HG03066 (cell line): ENCODE measurements at regions not wholly inside any gene's neighbourhood (a gene's known extent, or its start where the extent isn't known, plus 50 kb on each side); places are given as distances from the start of the nearest gene placed in this dataset.
"Not testable (repeated sequence)": the region's sequence is repeated elsewhere in the genome, so short reads cannot be mapped to it uniquely, and the experiment has no call there.

ENCODE experiments used
- ATAC-seq: cut with Tn5 transposase; IDR thresholded peaks from one replicate; pipeline ENCODE4 v1.9.1; 2021; ENCODE audit warnings: low read depth; ENCODE audit not compliant: unreplicated experiment

DNA sequence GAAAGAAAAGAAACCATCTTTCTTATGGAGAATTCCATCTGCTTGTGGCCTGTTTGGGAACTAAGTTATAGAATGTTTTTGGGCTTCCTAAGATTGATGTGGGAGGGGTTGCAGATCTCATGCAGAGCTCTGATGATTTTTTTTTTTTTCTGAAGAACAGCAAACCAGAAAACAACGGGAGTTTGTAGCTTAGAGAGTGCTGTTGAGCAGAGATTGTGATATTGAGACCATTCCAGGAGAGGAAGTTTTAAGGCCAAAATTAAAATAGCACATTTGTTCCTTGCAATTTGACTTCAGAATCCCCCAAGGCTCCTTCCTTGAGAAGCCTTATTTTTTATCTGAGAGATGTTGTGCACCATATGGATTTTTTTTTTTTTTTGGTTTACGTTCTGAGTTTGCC lies 159.5 kb upstream of the NRP1 start:
- ATAC-seq = no peak

GRCh38 chr10:33493497-33493896 lies 159.0 kb upstream of the NRP1 start:
- ATAC-seq = no peak

GRCh38 chr10:33492701-33493345 lies 158.4 kb upstream of the NRP1 start:
- ATAC-seq = no peak

GRCh38 chr10:33489501-33490176 lies 155.2 kb upstream of the NRP1 start:
- no peak for ATAC-seq

- no peak for ATAC-seq
Measured at GRCh38 chr10:33487014-33487776, 152.7 kb upstream of the NRP1 start.

DNA sequence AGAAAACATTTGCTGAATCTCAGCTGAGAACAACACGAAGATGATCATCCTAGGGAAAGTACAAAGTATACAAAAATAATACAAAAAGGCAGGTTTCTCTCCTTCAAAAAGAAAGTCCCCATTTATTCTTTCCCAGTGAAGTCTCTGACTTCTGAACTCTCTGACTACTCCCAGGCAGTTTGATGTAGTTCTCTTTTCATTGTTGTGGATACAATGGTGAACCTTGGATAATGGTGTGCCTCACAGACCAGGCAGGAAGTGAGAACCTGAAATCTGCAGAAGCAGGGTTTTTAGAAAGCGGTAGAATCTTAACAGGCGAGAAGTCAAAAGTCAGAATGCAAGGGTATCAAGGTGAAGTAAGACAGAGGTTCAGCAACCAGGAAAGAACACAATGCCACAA lies 150.8 kb upstream of the NRP1 start:
- no peak for ATAC-seq

DNA sequence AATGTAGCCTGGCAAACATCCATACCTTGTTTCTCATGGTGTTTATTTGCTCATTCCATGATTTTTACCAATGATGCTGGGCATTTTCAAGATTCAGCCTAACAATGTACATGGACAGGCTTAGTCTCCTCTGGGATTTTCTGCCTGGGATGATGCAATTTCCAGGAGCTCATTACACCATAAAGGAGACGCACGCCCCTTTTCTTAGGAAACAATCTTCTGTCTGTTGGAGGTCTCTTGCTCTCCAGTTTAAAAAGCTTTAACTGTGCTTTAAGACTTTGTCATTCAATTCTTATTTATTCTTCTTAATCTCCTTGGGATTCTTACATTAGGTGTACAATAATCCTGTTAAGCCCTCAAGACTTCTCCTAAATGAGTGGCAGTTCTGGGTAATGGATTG lies 150.3 kb upstream of the NRP1 start:
- ATAC-seq = no peak

DNA sequence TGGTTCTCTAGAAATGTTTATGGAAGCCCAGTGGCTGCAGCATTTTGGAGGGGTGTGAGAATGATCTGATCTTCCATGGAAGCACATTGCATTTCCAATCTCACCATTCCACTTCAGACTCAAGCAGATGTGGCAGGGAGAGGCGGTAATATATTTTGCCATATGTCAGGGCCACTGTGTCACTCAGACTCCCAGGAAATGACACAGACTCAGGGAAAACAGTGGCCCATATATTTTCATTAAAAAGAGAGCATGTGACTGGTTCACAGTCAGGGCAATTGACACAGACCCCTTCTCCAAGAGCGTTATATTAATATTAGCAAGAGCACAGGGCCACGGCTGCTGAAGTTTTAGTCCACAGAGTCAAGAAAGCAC lies 149.3 kb upstream of the NRP1 start:
- ATAC-seq = no peak

GRCh38 chr10:33483124-33483815 lies 148.8 kb upstream of the NRP1 start:
- no peak for ATAC-seq

GRCh38 chr10:33482486-33482885 lies 148.0 kb upstream of the NRP1 start:
- ATAC-seq = no peak

GRCh38 chr10:33481184-33481583 lies 146.7 kb upstream of the NRP1 start:
- no peak for ATAC-seq

DNA sequence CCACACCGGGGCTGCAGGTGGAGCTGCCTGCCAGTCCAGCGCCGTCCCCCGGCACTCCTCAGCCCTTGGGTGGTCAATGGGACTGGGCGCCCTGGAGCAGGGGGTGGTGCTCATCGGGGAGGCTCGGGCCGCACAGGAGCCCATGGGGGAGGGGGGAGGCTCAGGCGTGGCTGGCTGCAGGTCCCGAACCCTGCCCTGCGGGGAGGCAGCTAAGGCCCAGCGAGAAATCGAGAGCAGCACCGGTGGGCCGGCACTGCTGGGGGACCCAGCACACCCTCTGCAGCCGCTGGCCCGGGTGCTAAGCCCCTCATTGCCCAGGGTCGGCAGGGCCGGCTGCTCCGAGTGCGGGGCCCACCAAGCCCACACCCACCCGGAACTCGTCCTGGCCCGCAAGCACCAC lies 145.9 kb upstream of the NRP1 start:
- ATAC-seq = not testable (repeated sequence)

DNA sequence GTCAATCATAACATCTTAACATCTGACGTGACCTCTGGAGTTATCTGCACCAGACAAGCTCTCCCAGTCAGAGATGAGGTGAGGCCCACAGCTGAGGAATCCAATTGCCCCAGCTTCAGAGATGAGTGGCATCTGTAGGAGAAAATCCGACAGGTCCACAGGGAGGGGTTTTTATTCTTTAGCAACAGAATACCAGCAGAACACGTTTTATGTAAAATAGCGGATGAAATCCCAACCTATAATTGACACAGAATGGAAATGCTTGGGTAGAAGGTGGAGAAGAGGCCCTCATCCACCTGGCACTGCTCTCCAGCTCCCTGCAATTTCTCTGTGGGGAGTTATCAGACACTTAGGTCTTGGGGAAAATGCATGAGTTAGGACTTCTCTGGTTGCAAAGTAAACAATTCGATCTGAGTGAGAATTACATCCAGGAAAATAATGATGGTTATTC lies 144.2 kb upstream of the NRP1 start:
- no peak for ATAC-seq

- no peak for ATAC-seq
Measured at GRCh38 chr10:33478089-33478674, 143.7 kb upstream of the NRP1 start.

DNA sequence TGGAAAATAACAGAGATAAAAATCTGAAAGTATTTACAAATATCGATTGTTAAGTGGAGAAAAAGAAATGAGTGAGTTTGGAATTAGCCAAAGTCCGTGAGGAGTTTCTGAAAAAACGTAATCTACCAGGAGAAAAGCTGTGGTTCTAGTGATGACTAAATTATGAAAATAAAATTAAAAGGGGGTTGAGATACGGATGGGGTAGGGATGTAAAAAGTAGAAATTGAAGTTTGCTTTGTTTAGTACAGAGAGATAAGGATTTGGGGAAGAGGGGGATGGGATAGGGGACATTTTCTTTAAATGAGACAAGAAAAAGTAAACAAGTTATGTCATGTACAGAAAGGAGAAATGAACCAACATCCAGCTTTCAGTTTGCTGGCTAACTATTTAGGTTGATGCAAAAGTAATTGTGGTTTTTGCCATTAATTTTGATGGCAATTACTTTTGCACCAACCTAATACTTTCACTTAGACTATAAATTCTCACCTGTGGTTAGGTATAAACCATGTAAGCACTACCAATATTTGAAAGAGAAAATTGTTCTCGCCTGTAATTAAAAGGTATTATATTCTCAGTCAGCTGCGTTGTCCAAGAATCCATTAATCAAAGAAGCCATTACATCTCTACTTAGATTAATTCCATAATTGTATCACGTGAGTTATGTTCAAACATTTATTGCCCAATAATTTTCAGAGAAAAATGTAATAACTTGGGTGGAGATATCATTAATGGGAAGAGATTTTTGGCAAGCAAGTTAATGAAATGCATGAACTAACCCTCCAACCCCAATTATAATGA lies 143.0 kb upstream of the NRP1 start:
- ATAC-seq = no peak

DNA sequence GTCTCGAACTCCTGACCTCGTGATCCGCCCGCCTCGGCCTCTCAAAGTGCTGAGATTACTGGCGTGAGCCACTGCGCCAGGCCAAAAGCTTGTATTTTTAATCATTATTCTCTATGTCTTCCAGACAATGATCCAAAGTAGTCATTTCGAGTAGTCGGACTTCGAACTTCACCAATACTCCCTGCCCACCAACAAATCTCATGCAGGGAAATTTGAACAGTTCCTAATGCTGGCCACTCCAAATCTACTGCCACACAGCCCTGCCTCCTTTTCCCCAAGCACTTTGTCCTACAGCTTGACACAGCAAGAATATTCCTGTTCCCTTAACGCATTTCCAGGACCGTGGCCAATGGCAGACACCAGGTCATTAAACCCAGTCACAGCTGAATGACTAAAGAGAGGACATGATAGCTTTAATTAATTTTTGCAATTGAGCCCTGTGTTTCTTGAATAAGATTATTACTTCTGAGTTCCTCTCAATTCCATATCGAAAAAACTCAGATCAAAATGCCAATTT lies 142.3 kb upstream of the NRP1 start:
- ATAC-seq = no peak

DNA sequence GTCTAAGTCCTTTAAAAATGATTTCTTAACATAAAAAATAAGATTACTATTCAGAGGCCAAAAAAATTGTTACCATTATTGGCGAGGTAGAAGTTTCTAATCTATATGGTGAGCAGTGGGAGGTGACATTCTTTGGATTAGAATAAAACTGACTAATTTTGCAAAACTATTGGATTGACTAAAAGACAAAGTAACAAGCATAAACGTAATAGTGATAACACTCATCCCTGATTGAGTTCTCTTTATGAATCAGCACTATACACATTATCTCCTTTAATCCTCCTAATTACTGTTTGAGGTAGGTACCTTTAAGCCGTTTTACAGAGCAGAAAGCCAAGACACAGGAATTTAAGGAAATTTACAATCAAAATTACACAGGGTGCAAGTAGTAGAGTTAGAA lies 139.2 kb upstream of the NRP1 start:
- ATAC-seq = no peak

- ATAC-seq = not testable (repeated sequence)
Measured at GRCh38 chr10:33468006-33468405, 133.5 kb upstream of the NRP1 start.

GRCh38 chr10:33465747-33466146 lies 131.3 kb upstream of the NRP1 start:
- no peak for ATAC-seq

DNA sequence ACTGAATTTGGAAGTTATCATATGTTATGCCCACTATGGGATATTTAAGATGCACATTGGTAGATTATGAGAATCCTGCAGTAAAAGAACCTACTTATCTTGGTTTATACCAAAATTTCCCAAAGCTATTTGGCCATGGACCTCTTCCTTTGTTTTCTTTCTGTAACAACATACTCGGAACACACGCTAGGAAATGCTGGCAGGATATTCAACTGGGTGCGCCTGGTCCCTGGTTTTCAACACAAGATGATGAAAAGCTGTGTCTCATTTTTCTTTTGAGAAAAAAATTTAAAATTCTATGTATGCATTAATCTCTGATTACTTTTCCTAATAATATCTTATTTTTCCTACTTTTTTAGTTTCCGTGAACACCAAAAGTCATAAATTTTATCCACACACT lies 128.5 kb upstream of the NRP1 start:
- ATAC-seq = no peak
